RWPE1 (cell line): ENCODE measurements at regions not wholly inside any gene's neighbourhood (a gene's known extent, or its start where the extent isn't known, plus 50 kb on each side); places are given as distances from the start of the nearest gene placed in this dataset.
"Not testable (repeated sequence)": the region's sequence is repeated elsewhere in the genome, so short reads cannot be mapped to it uniquely, and the experiment has no call there.

Experiments used
- CTCF ChIA-PET: fragments of 350-600 bp; sonication (Branson Sonifier 250); formaldehyde crosslinking; extraction: SDS; loops from one replicate; lab custom pipeline; 2021; lab: Yijun Ruan, JAX
- POLR2A ChIA-PET: fragments of 400-600 bp; formaldehyde crosslinking; extraction: SDS; loops from one replicate; lab custom pipeline; 2020; ENCODE audit warnings: antibody characterized with exemption; ENCODE audit not compliant: low non-redundant PET; lab: Yijun Ruan, JAX
- DNase-seq: peaks from one replicate; pipeline ENCODE4 v3.0.0; 2012; ENCODE audit warnings: low spot score
- H3K27ac ChIP-seq: fragments of 450-650 bp; 2 replicates; pipeline ENCODE4 v1.5.1; 2017
- TF ChIP-seq, protein P1 (sequence below): fragments of 450-650 bp; conservative IDR thresholded peaks from 2 replicates; pipeline ENCODE4 v1.5.1; 2017; ENCODE audit warnings: low read depth, mild to moderate bottlenecking

- H3K27ac ChIP-seq: no peak overlapping the region
- POLR2A ChIA-PET: no interaction called here
- CTCF ChIA-PET: no interaction called here
- TF ChIP-seq, protein P1, sequence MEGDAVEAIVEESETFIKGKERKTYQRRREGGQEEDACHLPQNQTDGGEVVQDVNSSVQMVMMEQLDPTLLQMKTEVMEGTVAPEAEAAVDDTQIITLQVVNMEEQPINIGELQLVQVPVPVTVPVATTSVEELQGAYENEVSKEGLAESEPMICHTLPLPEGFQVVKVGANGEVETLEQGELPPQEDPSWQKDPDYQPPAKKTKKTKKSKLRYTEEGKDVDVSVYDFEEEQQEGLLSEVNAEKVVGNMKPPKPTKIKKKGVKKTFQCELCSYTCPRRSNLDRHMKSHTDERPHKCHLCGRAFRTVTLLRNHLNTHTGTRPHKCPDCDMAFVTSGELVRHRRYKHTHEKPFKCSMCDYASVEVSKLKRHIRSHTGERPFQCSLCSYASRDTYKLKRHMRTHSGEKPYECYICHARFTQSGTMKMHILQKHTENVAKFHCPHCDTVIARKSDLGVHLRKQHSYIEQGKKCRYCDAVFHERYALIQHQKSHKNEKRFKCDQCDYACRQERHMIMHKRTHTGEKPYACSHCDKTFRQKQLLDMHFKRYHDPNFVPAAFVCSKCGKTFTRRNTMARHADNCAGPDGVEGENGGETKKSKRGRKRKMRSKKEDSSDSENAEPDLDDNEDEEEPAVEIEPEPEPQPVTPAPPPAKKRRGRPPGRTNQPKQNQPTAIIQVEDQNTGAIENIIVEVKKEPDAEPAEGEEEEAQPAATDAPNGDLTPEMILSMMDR: no peak
- no peak for DNase-seq
Measured at GRCh38 chr3:66928252-66928651, 69.9 kb upstream of the KBTBD8 start.

DNA sequence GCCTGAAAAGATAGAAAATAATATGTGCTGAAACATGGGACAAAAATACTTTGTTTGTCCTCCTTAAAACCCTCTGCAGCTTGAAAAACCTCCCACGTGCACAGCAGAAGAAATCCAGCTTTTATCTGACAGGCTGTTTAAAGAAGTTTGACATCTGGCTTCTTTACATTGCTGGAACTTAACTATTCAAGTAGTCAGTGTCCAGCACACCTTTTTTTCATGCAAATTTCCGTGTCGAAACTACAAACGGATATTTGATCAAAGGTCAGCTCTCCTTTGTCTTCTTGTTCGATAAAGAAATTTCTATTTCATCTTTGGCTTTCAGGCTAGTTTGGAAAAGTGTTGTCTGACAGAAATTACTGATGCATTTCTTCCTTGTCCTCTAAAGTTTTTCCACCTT lies 66.8 kb upstream of the KBTBD8 start:
- TF ChIP-seq, protein P1: no peak
- DNase-seq: no peak
- ChIA-PET POLR2A (no interaction called here), CTCF (no interaction called here)
- no peak overlapping the region for H3K27ac ChIP-seq

- no peak for DNase-seq
- no peak overlapping the region for H3K27ac ChIP-seq
- TF ChIP-seq, protein P1: no peak
- ChIA-PET CTCF (no interaction called here), POLR2A (no interaction called here)
Measured at GRCh38 chr3:66931699-66932098, 66.4 kb upstream of the KBTBD8 start.

DNA sequence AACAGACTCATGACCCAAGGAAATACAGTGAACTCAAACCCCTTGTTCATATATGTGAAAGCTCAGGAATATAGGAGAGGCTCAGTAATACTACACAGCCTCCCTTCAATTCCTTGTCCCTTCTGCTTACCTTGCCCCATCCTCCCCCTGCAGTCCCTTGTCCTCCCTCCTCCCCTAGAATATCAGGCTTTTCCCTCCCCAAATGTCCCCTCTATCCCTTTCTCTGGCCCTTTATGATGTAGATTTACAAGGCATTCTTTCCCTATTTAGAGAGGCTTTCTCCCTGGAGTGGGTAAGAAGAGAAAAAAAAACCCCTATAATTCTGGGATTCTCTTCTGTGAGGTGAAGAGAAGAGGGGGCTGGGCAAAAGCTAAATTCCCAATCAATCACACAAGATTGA lies 64.9 kb upstream of the KBTBD8 start:
- no peak for DNase-seq
- TF ChIP-seq, protein P1: no peak
- H3K27ac ChIP-seq: no peak overlapping the region
- CTCF ChIA-PET: no interaction called here
- POLR2A ChIA-PET: no interaction called here

GRCh38 chr3:66934041-66934440 lies 64.1 kb upstream of the KBTBD8 start:
- ChIA-PET POLR2A (no interaction called here), CTCF (no interaction called here)
- H3K27ac ChIP-seq: no peak overlapping the region
- DNase-seq: no peak
- TF ChIP-seq, protein P1: no peak

DNA sequence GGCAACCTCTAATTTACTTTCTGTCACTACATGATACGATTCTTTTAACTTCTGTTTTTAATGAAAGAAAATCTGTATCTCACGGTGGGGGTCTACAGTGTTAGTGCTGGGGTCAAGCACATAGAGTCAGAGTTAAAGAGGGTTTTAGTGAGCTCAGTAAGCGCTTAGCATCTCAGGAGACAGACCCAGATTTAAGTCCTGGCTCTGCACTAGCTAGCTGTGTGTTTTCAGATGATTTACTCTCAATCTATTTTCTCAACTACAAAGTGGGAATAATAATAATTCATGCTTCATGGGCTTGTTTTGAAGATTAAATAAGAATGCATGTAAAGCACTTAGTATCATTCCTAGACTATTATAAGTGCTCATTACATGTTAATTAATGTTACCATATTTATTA lies 63.4 kb upstream of the KBTBD8 start:
- POLR2A ChIA-PET: no interaction called here
- TF ChIP-seq, protein P1: no peak
- H3K27ac ChIP-seq: no peak overlapping the region
- no peak for DNase-seq
- CTCF ChIA-PET: interaction anchor here (0.5 kb wide), 1 partner anchor 74 kb away, joined by 3 read pairs; no protein-coding TSS in a partner anchor

- CTCF ChIA-PET, H3K27ac ChIP-seq, DNase-seq, POLR2A ChIA-PET: not testable (repeated sequence)
Measured at GRCh38 chr3:66937041-66937440, 61.1 kb upstream of the KBTBD8 start.
